ENCODE measurements at regions not wholly inside any gene's neighbourhood (a gene's known extent, or its start where the extent isn't known, plus 50 kb on each side); places are given as distances from the start of the nearest gene placed in this dataset.
"Not testable (repeated sequence)": the region's sequence is repeated elsewhere in the genome, so short reads cannot be mapped to it uniquely, and the experiment has no call there.

DNA sequence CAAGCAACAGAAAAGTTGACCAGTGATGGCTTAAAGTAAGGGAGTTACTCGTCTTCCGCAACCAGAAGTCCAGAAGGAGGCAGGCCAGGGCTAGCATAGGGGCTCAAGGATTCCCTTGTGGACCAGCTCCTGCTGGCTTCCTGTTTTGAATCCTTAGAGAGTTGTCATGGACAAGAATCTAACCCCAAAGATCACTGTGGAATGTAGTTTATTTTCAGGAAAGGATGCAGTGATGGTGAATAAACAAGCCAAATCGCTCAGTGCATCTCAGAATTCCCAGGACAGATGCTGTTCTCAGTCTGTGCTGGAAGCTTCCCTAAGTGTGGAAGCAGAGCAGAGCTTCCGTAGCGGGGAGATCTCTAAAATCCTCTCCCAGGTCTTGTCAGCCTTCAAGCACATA, 311.3 kb downstream of the C12orf75 start:
- H3K36me3 ChIP-seq (ENCODE audit: control insufficient read depth, insufficient read depth, low read length), result no peaks in the 10 kb centered on the region
- no peaks in the 10 kb centered on the region for H3K27me3 ChIP-seq (ENCODE audit: control insufficient read depth, insufficient read depth, low read length)
- H3K9me3 ChIP-seq (ENCODE audit: control insufficient read depth in 2 of 2, low read length in 2 of 2), result no peaks in the 10 kb centered on the region
- H3K4me3 ChIP-seq (ENCODE audit: low read depth, low read length), result no peak overlapping the region
- Mint-ChIP-seq H3K27me3 (no peaks in the 10 kb centered on the region), H3K9me3 (peaks cover 0 to 3% (median 0%) of the 10 kb centered on the region in 7 donors), H3K36me3 (no peaks in the 10 kb centered on the region), H3K27ac (no peak overlapping the region), H3K4me1 (no peaks in the 10 kb centered on the region), H3K4me3 (no peak overlapping the region)
- H3K27ac ChIP-seq (ENCODE audit: insufficient read depth, low read length, poor library complexity, severe bottlenecking), result no peak overlapping the region
- H3K4me1 ChIP-seq (ENCODE audit: control insufficient read depth, insufficient read depth, low read length, poor library complexity, severe bottlenecking), result no peaks in the 10 kb centered on the region
- DNase-seq (no peak), ATAC-seq (ENCODE audit: low read depth in 2 of 2) (no peak)

DNA sequence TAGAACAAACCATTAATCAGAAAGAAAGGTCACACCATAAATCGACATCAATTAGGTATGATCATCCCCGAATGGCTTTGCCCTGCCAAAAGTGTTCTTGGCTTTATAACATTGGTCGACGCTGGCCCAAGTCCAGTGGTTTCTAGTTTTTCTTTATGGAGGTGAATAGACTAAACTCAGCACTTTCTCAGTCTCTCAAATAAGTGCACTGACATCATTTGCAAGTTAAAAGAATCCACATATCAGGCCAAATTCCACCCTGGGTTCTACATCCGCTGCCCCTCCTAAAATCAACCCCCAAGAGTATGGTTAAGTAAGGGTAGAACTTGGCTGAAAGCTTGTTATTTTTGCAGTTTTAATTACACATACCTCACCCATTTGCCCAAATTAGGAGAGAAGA, 314.3 kb downstream of the C12orf75 start:
- no peak for ATAC-seq (ENCODE audit: low read depth in 2 of 2)

DNA sequence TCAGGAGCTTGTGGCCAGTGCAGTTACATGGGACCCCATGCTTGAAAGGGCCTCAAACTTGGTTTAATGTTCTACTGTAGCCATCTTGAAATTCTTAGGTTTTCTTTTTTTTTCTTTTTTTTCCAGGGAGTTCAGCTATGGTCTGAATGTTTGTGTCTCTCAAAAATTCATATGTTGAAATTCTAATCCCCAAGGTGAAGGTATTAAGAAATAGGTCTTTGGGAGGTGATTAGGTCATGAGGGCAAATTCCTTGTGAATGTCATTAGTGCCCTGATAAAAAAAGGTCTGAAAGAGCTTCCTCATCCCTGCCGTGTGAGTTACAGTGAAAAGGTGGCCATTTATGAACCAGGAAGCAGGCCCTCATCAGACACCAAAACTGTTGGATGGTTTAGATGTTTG, 324.1 kb downstream of the C12orf75 start:
- no peaks in the 10 kb centered on the region for H3K36me3 ChIP-seq (ENCODE audit: control insufficient read depth, insufficient read depth, low read length)

More for the DNA sequence above, 314.3 kb downstream of the C12orf75 start:
- Mint-ChIP-seq H3K4me3 (no peak overlapping the region), H3K36me3 (no peaks in the 10 kb centered on the region), H3K9me3 (peaks cover 0 to 6% (median 0%) of the 10 kb centered on the region in 7 donors), H3K27me3 (no peaks in the 10 kb centered on the region), H3K27ac (no peak overlapping the region), H3K4me1 (no peaks in the 10 kb centered on the region)
- Histone ChIP-seq H3K27me3 (ENCODE audit: control insufficient read depth, insufficient read depth, low read length) (no peaks in the 10 kb centered on the region), H3K27ac (ENCODE audit: insufficient read depth, low read length, poor library complexity, severe bottlenecking) (no peak overlapping the region), H3K36me3 (ENCODE audit: control insufficient read depth, insufficient read depth, low read length) (no peaks in the 10 kb centered on the region), H3K4me3 (ENCODE audit: low read depth, low read length) (no peak overlapping the region), H3K4me1 (ENCODE audit: control insufficient read depth, insufficient read depth, low read length, poor library complexity, severe bottlenecking) (no peaks in the 10 kb centered on the region), H3K9me3 (ENCODE audit: control insufficient read depth in 2 of 2, low read length in 2 of 2) (no peaks in the 10 kb centered on the region)
- DNase-seq, result no peak

DNA sequence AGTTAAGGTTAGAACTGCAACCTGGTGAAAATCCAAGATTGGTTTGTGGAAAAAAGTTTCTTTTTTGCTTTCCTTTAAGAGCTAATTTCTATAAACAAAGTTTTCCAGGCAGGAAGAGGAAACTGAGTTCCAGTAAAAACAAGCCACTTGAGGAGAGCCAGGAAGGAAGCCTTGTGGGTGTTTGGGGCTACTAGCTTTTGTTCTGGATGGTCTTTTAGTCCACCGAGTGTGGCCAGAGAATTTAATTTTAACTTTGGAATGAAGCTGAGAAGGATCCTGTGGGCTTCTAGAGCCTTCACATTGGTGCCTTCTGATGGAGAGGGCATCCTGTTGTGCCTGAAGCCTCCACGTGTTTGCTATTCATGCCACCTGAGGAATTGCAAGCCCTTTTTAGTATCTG, 327.9 kb downstream of the C12orf75 start:
- Mint-ChIP-seq H3K9me3 (peaks cover 0 to 9% (median 3%) of the 10 kb centered on the region in 7 donors), H3K36me3 (no peaks in the 10 kb centered on the region), H3K27ac (no peak overlapping the region), H3K4me3 (no peak overlapping the region), H3K4me1 (no peaks in the 10 kb centered on the region), H3K27me3 (no peaks in the 10 kb centered on the region)
- H3K4me3 ChIP-seq (ENCODE audit: low read depth, low read length), result no peak overlapping the region
- H3K36me3 ChIP-seq (ENCODE audit: control insufficient read depth, insufficient read depth, low read length), result no peaks in the 10 kb centered on the region
- no peaks in the 10 kb centered on the region for H3K4me1 ChIP-seq (ENCODE audit: control insufficient read depth, insufficient read depth, low read length, poor library complexity, severe bottlenecking)
- no peaks in the 10 kb centered on the region for H3K27me3 ChIP-seq (ENCODE audit: control insufficient read depth, insufficient read depth, low read length)
- no peaks in the 10 kb centered on the region for H3K9me3 ChIP-seq (ENCODE audit: control insufficient read depth in 2 of 2, low read length in 2 of 2)
- ATAC-seq (ENCODE audit: low read depth in 2 of 2) (no peak), DNase-seq (no peak)
- H3K27ac ChIP-seq (ENCODE audit: insufficient read depth, low read length, poor library complexity, severe bottlenecking), result no peak overlapping the region

More for the DNA sequence above, 324.1 kb downstream of the C12orf75 start:
- ATAC-seq (ENCODE audit: low read depth in 2 of 2) (no peak), DNase-seq (no peak)
- H3K27me3 ChIP-seq (ENCODE audit: control insufficient read depth, insufficient read depth, low read length), result no peaks in the 10 kb centered on the region
- Mint-ChIP-seq H3K27ac (no peak overlapping the region), H3K4me3 (no peak overlapping the region), H3K9me3 (peaks cover 0 to 8% (median 3%) of the 10 kb centered on the region in 7 donors), H3K4me1 (no peaks in the 10 kb centered on the region), H3K36me3 (no peaks in the 10 kb centered on the region), H3K27me3 (no peaks in the 10 kb centered on the region)
- no peak overlapping the region for H3K4me3 ChIP-seq (ENCODE audit: low read depth, low read length)
- no peak overlapping the region for H3K27ac ChIP-seq (ENCODE audit: insufficient read depth, low read length, poor library complexity, severe bottlenecking)
- no peaks in the 10 kb centered on the region for H3K4me1 ChIP-seq (ENCODE audit: control insufficient read depth, insufficient read depth, low read length, poor library complexity, severe bottlenecking)
- no peaks in the 10 kb centered on the region for H3K9me3 ChIP-seq (ENCODE audit: control insufficient read depth in 2 of 2, low read length in 2 of 2)

DNA sequence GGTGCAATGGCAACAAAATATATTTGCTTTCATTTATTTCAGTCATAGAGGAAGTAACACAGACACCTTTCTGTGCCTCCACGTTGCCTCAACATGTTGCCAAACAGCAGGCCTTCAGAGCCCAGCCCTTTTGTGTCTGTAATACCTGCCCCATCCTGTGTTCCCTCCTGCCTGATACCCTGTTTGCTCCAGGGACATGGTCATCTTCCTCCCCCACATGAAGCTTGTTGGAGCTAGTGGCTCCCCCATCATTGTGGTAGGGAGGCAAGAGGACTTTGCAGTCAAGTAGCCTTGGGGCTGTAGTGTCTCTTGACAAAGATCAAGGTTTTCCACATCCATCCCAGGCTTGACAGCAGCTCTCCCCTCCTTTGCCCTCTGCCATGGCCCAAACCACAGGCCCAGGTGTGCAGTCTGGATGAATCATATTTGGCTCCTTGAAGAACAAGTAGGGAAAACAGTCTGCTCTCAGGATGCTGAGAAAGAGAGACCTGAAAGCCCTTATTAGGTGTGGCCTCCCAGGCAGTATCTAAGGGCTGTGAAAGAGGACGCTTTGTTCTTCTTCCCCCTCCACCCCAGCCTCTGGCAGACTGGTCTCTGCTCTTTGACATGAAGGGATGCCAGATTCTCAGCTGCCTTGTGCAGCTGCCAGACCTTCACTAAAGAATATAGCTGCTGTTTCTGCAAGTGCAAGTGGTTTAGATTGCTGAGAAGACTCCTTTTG, 329.0 kb downstream of the C12orf75 start:
- no peak overlapping the region for H3K4me3 Mint-ChIP-seq

DNA sequence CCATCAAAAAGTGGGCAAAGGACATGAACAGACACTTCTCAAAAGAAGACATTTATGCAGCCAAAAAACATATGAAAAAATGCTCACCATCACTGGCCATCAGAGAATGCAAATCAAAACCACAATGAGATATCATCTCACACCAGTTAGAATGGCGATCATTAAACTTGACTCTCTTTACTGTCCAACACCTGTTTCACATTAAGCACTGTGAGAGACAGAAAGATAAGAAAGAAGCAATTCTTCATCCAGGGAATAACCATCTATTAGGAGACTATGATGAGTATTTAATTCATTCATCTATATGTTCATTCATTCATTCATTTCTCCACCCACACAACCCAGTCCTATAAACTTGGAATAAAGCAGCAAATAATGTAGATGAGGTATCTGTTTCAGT, 334.3 kb downstream of the C12orf75 start:
- H3K4me3 ChIP-seq (ENCODE audit: low read depth, low read length); H3K4me3 Mint-ChIP-seq; H3K27me3 ChIP-seq (ENCODE audit: control insufficient read depth, insufficient read depth, low read length); H3K9me3 Mint-ChIP-seq; H3K27ac Mint-ChIP-seq; H3K4me1 ChIP-seq (ENCODE audit: control insufficient read depth, insufficient read depth, low read length, poor library complexity, severe bottlenecking); ATAC-seq (ENCODE audit: low read depth in 2 of 2); H3K36me3 ChIP-seq (ENCODE audit: control insufficient read depth, insufficient read depth, low read length); H3K4me1 Mint-ChIP-seq; DNase-seq; H3K27ac ChIP-seq (ENCODE audit: insufficient read depth, low read length, poor library complexity, severe bottlenecking); H3K27me3 Mint-ChIP-seq; H3K9me3 ChIP-seq (ENCODE audit: control insufficient read depth in 2 of 2, low read length in 2 of 2); H3K36me3 Mint-ChIP-seq: not testable (repeated sequence)

More for the DNA sequence above, 329.0 kb downstream of the C12orf75 start:
- H3K27me3 Mint-ChIP-seq, result no peaks in the 10 kb centered on the region
- ATAC-seq (ENCODE audit: low read depth in 2 of 2) (no peak), DNase-seq (no peak)
- Histone ChIP-seq H3K27ac (ENCODE audit: insufficient read depth, low read length, poor library complexity, severe bottlenecking) (no peak overlapping the region), H3K4me3 (ENCODE audit: low read depth, low read length) (no peak overlapping the region), H3K36me3 (ENCODE audit: control insufficient read depth, insufficient read depth, low read length) (no peaks in the 10 kb centered on the region), H3K4me1 (ENCODE audit: control insufficient read depth, insufficient read depth, low read length, poor library complexity, severe bottlenecking) (no peaks in the 10 kb centered on the region), H3K27me3 (ENCODE audit: control insufficient read depth, insufficient read depth, low read length) (no peaks in the 10 kb centered on the region), H3K9me3 (ENCODE audit: control insufficient read depth in 2 of 2, low read length in 2 of 2) (no peaks in the 10 kb centered on the region)
- H3K27ac Mint-ChIP-seq, result no peak overlapping the region
- H3K36me3 Mint-ChIP-seq, result no peaks in the 10 kb centered on the region
- H3K4me1 Mint-ChIP-seq, result no peaks in the 10 kb centered on the region
- peaks cover 0 to 9% (median 2%) of the 10 kb centered on the region in 7 donors for H3K9me3 Mint-ChIP-seq

DNA sequence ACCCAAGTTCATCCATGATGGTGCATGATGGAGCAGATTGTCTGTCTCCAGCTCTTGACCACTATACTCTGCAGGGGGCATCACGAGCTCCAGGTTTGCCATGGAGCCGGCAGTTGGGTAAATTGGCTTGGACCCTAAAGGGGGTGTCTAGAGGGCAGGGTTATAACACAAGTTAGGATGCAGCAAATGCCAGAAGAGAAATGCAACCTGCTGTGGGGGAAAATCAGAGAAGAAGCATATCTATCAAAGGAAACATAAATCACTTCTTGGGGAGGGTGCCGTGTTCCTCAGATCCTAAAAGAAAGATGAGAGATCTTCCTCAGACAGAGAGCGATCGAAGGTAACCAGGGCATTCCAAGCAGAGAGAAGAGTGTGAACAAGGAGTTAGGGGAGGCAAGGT, 334.9 kb downstream of the C12orf75 start:
- H3K36me3 Mint-ChIP-seq, result no peaks in the 10 kb centered on the region
- no peaks in the 10 kb centered on the region for H3K27me3 ChIP-seq (ENCODE audit: control insufficient read depth, insufficient read depth, low read length)
- DNase-seq (no peak), ATAC-seq (ENCODE audit: low read depth in 2 of 2) (no peak)
- peaks cover 0 to 5% (median 0%) of the 10 kb centered on the region in 7 donors for H3K9me3 Mint-ChIP-seq
- H3K4me3 ChIP-seq (ENCODE audit: low read depth, low read length), result no peak overlapping the region
- no peak overlapping the region for H3K27ac ChIP-seq (ENCODE audit: insufficient read depth, low read length, poor library complexity, severe bottlenecking)
- no peaks in the 10 kb centered on the region for H3K4me1 Mint-ChIP-seq
- no peak overlapping the region for H3K27ac Mint-ChIP-seq
- H3K9me3 ChIP-seq (ENCODE audit: control insufficient read depth in 2 of 2, low read length in 2 of 2), result no peaks in the 10 kb centered on the region
- H3K4me3 Mint-ChIP-seq, result no peak overlapping the region
- H3K36me3 ChIP-seq (ENCODE audit: control insufficient read depth, insufficient read depth, low read length), result no peaks in the 10 kb centered on the region
- no peaks in the 10 kb centered on the region for H3K4me1 ChIP-seq (ENCODE audit: control insufficient read depth, insufficient read depth, low read length, poor library complexity, severe bottlenecking)
- no peaks in the 10 kb centered on the region for H3K27me3 Mint-ChIP-seq

Data from CD4-positive, CD25-positive, alpha-beta regulatory T cell (primary cell).